CD4-positive, alpha-beta T cell treated with Interleukin-15 for 4 hours (primary cell): ENCODE measurements at regions not wholly inside any gene's neighbourhood (a gene's known extent, or its start where the extent isn't known, plus 50 kb on each side); places are given as distances from the start of the nearest gene placed in this dataset.

Experiments
- DNase-seq: peaks from one replicate; pipeline ENCODE4 v3.0.0-alpha.2; 2020; ENCODE audit warnings: low spot score

GRCh38 chr6:131383421-131384411, 189.3 kb upstream of the ARG1 start:
- DNase-seq: no peak

GRCh38 chr6:131387562-131388447, 185.2 kb upstream of the ARG1 start:
- no peak for DNase-seq

GRCh38 chr6:131390322-131390721, 182.7 kb upstream of the ARG1 start:
- DNase-seq: no peak

GRCh38 chr6:131391116-131391515, 181.9 kb upstream of the ARG1 start:
- DNase-seq: no peak

- DNase-seq: no peak
Observed at GRCh38 chr6:131393433-131393832, 179.6 kb upstream of the ARG1 start.

- no peak for DNase-seq
Observed at GRCh38 chr6:131394768-131395432, 178.1 kb upstream of the ARG1 start.

GRCh38 chr6:131398176-131398575, 174.8 kb upstream of the ARG1 start:
- DNase-seq: no peak

- no peak for DNase-seq
Observed at GRCh38 chr6:131399433-131399832, 173.6 kb upstream of the ARG1 start.

GRCh38 chr6:131400054-131400778, 172.8 kb upstream of the ARG1 start:
- DNase-seq: no peak

- no peak for DNase-seq
Observed at GRCh38 chr6:131400779-131401496, 172.1 kb upstream of the ARG1 start.

- DNase-seq: no peak
Observed at GRCh38 chr6:131408811-131409210, 164.2 kb upstream of the ARG1 start.

- DNase-seq: no peak
Observed at GRCh38 chr6:131410785-131411184, 162.2 kb upstream of the ARG1 start.

- no peak for DNase-seq
Observed at GRCh38 chr6:131412960-131413830, 159.8 kb upstream of the ARG1 start.

GRCh38 chr6:131413831-131414191, 159.2 kb upstream of the ARG1 start:
- DNase-seq: no peak

GRCh38 chr6:131414956-131415355, 158.1 kb upstream of the ARG1 start:
- DNase-seq: no peak

- DNase-seq: no peak
Observed at GRCh38 chr6:131418441-131418840, 154.6 kb upstream of the ARG1 start.

- no peak for DNase-seq
Observed at GRCh38 chr6:131419702-131420101, 153.3 kb upstream of the ARG1 start.

- DNase-seq: no peak
Observed at GRCh38 chr6:131424016-131424415, 149.0 kb upstream of the ARG1 start.

- no peak for DNase-seq
Observed at GRCh38 chr6:131424475-131424874, 148.6 kb upstream of the ARG1 start.
